Stimulated activated CD4-positive, alpha-beta T cell treated with anti-CD3 and anti-CD28 coated beads, Interleukin-2, amount 100 ng/mL, for 24 hours (primary cell): ENCODE measurements at regions not wholly inside any gene's neighbourhood (a gene's known extent, or its start where the extent isn't known, plus 50 kb on each side); places are given as distances from the start of the nearest gene placed in this dataset.
"Not testable (repeated sequence)": the region's sequence is repeated elsewhere in the genome, so short reads cannot be mapped to it uniquely, and the experiment has no call there.

Experiments used
- DNase-seq, 2 donors: peaks; one replicate each; pipeline ENCODE4 v3.0.0-alpha.2; 2020

- DNase-seq, result no peak
Measured at GRCh38 chr3:150327678-150328653, 80.1 kb upstream of the TSC22D2 start.

GRCh38 chr3:150324788-150325187, 83.3 kb upstream of the TSC22D2 start:
- DNase-seq, result no peak

GRCh38 chr3:150324245-150324644, 83.9 kb upstream of the TSC22D2 start:
- DNase-seq, result no peak

- DNase-seq, result no peak
Measured at GRCh38 chr3:150323770-150324169, 84.3 kb upstream of the TSC22D2 start.

GRCh38 chr3:150323091-150323490, 85.0 kb upstream of the TSC22D2 start:
- DNase-seq, result not testable (repeated sequence)

GRCh38 chr3:150320971-150321370, 87.1 kb upstream of the TSC22D2 start:
- DNase-seq, result not testable (repeated sequence)

GRCh38 chr3:150319900-150320299, 88.2 kb upstream of the TSC22D2 start:
- DNase-seq, result no peak

- no peak for DNase-seq
Measured at GRCh38 chr3:150317469-150317868, 90.6 kb upstream of the TSC22D2 start.

GRCh38 chr3:150315721-150316120, 92.4 kb upstream of the TSC22D2 start:
- no peak for DNase-seq

GRCh38 chr3:150314248-150315004, 93.7 kb upstream of the TSC22D2 start:
- no peak for DNase-seq

- no peak for DNase-seq
Measured at GRCh38 chr3:150312018-150312657, 96.0 kb upstream of the TSC22D2 start.

GRCh38 chr3:150311156-150311555, 96.9 kb upstream of the TSC22D2 start:
- DNase-seq, result no peak

GRCh38 chr3:150309557-150309956, 98.5 kb upstream of the TSC22D2 start:
- no peak for DNase-seq

- DNase-seq, result no peak
Measured at GRCh38 chr3:150309257-150309542, 98.9 kb upstream of the TSC22D2 start.

- DNase-seq, result no peak
Measured at GRCh38 chr3:150308481-150309256, 99.4 kb upstream of the TSC22D2 start.

- DNase-seq, result no peak
Measured at GRCh38 chr3:150308037-150308319, 100.1 kb upstream of the TSC22D2 start.

- DNase-seq, result no peak
Measured at GRCh38 chr3:150307311-150308036, 100.6 kb upstream of the TSC22D2 start.

- no peak for DNase-seq
Measured at GRCh38 chr3:150306906-150307305, 101.2 kb upstream of the TSC22D2 start.

GRCh38 chr3:150306083-150306482, 102.0 kb upstream of the TSC22D2 start:
- DNase-seq, result no peak

GRCh38 chr3:150303768-150304167, 104.3 kb upstream of the TSC22D2 start:
- no peak for DNase-seq

GRCh38 chr3:150302246-150302645, 105.9 kb upstream of the TSC22D2 start:
- no peak for DNase-seq

GRCh38 chr3:150300852-150301517, 107.1 kb upstream of the TSC22D2 start:
- no peak for DNase-seq
